ENCODE measurements at regions not wholly inside any gene's neighbourhood (a gene's known extent, or its start where the extent isn't known, plus 50 kb on each side); places are given as distances from the start of the nearest gene placed in this dataset.
A peak's percentile ranks its signal among the peaks of the same experiment; 100 is the strongest.
"Not testable (repeated sequence)": the region's sequence is repeated elsewhere in the genome, so short reads cannot be mapped to it uniquely, and the experiment has no call there.

GRCh38 chr11:3531280-3531679, 110.5 kb downstream of the ART5 start:
- H3K36me3 Mint-ChIP-seq (ENCODE audit: low read depth); H3K4me1 Mint-ChIP-seq: not testable (repeated sequence)
- peaks cover 14% of the 10 kb centered on the region for H3K9me3 Mint-ChIP-seq

GRCh38 chr11:3523567-3523966, 118.2 kb downstream of the ART5 start:
- H3K27ac Mint-ChIP-seq; ATAC-seq; H3K4me3 Mint-ChIP-seq; DNase-seq; H3K36me3 Mint-ChIP-seq (ENCODE audit: low read depth); H3K4me1 Mint-ChIP-seq: not testable (repeated sequence)
- Mint-ChIP-seq H3K27me3 (peaks cover 13% of the 10 kb centered on the region), H3K9me3 (peaks cover 14% of the 10 kb centered on the region)

More at GRCh38 chr11:3531280-3531679, 110.5 kb downstream of the ART5 start:
- not testable (repeated sequence) for H3K4me3 Mint-ChIP-seq, H3K27me3 Mint-ChIP-seq, DNase-seq, ATAC-seq, H3K27ac Mint-ChIP-seq

DNA sequence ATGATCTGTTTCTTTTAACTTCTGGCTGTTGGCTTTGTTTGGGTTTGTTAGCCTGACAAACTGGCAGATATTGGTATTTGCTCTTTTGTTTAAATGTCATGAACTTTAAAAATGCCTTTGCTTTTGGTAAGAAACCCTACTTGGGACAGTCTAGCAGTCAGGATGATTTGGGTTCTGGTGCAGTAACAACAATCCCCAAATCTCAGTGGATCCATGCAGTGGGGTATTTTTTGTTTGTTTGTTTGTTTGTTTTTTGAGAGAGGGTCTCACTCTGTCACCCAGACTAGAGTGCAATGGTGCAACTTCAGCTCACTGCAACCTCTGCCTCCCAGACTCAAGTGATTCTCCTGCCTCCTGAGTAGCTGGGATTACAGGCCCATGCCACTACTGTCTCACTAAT, 120.9 kb downstream of the ART5 start:
- H3K36me3 Mint-ChIP-seq (ENCODE audit: low read depth); DNase-seq; H3K4me3 Mint-ChIP-seq; H3K4me1 Mint-ChIP-seq; ATAC-seq; H3K27ac Mint-ChIP-seq: not testable (repeated sequence)
- peaks cover 14% of the 10 kb centered on the region for H3K9me3 Mint-ChIP-seq
- peaks cover 13% of the 10 kb centered on the region for H3K27me3 Mint-ChIP-seq

DNA sequence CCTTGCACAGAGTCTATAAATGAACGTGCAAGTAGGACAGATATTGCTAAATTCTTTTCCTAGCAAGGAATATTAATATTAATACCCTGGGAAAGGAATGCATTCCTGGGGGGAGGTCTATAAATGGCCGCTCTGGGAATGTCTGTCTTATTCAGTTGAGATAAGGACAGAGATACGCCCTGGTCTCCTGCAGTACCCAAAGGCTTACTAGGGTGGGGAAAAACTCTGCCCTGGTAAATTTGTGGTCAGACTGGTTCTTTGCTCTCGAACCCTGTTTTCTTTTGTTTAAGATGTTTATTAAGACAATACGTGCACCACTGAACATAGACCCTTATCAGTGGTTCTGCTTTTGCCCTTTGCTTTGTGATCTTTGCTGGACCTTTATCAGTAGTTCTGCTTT, 122.0 kb downstream of the ART5 start:
- H3K4me1 Mint-ChIP-seq; H3K27ac Mint-ChIP-seq; DNase-seq; ATAC-seq; H3K36me3 Mint-ChIP-seq (ENCODE audit: low read depth); H3K4me3 Mint-ChIP-seq: not testable (repeated sequence)
- Mint-ChIP-seq H3K27me3 (peaks cover 13% of the 10 kb centered on the region), H3K9me3 (peaks cover 14% of the 10 kb centered on the region)

GRCh38 chr11:3516934-3517567, 124.7 kb downstream of the ART5 start:
- not testable (repeated sequence) for DNase-seq; H3K4me3 Mint-ChIP-seq; H3K4me1 Mint-ChIP-seq; H3K36me3 Mint-ChIP-seq (ENCODE audit: low read depth); ATAC-seq; H3K27me3 Mint-ChIP-seq; H3K27ac Mint-ChIP-seq
- H3K9me3 Mint-ChIP-seq = peaks cover 14% of the 10 kb centered on the region

DNA sequence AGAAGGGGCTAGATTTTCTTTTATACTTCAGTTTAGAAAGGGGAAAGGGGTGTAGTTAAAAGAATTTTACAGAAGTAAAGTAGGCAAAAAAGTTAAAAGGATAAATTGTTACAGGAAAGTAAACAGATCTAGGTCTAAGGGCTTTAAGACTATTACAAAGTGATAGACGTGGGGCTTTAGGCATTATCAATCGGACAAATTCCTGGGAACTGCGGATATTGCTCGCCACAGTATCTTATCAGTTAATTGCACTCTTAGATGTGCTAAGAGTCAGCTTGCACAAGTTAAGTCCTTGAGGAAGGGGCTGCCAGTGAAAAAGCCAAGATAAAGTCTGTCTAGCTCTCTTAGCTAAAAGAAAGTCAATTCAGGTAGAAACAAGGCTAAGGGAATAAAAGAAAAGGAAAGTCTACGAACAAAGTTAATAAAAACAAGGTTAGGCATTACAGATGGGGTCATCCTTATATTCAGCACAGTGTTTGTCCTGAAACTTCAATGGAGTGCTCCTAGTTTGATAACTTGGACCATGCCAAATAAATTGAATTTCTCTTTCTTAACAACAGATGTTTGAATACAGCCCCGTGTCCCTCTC, 125.4 kb downstream of the ART5 start:
- Mint-ChIP-seq H3K4me1 (peaks cover 13% of the 10 kb centered on the region), H3K9me3 (peaks cover 14% of the 10 kb centered on the region)
- not testable (repeated sequence) for ATAC-seq; H3K27me3 Mint-ChIP-seq; H3K36me3 Mint-ChIP-seq (ENCODE audit: low read depth); H3K27ac Mint-ChIP-seq; H3K4me3 Mint-ChIP-seq; DNase-seq

DNA sequence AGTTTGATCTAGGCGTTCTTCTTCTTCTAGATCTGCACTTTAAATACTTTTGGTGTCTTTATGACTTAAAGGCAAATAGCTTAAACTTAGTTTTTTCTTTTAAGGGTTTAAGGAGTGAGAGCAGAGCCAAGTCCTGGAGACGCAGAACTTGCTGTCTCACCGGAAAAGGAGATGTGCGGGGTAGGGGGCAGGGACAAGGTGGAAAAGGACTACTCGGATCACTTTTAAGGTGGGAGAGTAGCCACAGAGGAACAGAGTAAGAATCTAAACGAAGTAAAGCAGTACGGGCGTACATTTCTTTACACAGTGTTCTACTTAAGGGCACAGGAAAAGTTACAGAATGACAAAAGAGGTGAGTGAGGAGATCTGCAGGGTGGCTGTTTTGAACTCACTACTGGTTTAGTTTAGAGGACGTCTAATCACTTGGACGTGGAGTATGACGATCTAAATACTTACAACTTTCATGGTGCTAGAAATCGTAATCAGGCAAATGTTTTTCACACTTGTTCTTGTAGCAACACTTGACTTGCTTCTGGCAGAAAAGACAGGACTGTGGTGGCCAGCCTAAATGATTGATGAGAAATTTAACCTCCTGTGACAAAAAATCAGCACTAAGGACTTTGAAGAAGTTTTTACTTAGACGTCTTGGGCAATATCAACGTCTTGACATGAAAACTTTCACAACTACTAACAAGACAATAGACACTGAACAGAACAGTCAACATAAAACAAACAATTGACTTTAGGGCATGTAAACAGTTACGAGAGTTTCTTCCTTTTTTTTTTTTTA, 127.0 kb downstream of the ART5 start:
- DNase-seq; H3K36me3 Mint-ChIP-seq (ENCODE audit: low read depth); H3K9me3 Mint-ChIP-seq; H3K27me3 Mint-ChIP-seq; H3K4me3 Mint-ChIP-seq; ATAC-seq; H3K27ac Mint-ChIP-seq: not testable (repeated sequence)
- H3K4me1 Mint-ChIP-seq = peaks cover 13% of the 10 kb centered on the region

GRCh38 chr11:3513311-3513710, 128.5 kb downstream of the ART5 start:
- H3K27me3 Mint-ChIP-seq; H3K9me3 Mint-ChIP-seq; ATAC-seq; H3K27ac Mint-ChIP-seq; DNase-seq; H3K4me3 Mint-ChIP-seq; H3K36me3 Mint-ChIP-seq (ENCODE audit: low read depth): not testable (repeated sequence)
- H3K4me1 Mint-ChIP-seq = peaks cover 13% of the 10 kb centered on the region

- not testable (repeated sequence) for H3K4me3 Mint-ChIP-seq; H3K27me3 Mint-ChIP-seq; ATAC-seq; H3K36me3 Mint-ChIP-seq (ENCODE audit: low read depth); H3K9me3 Mint-ChIP-seq; DNase-seq; H3K27ac Mint-ChIP-seq
- H3K4me1 Mint-ChIP-seq = peaks cover 13% of the 10 kb centered on the region
Observed at GRCh38 chr11:3512751-3513150, 129.0 kb downstream of the ART5 start.

DNA sequence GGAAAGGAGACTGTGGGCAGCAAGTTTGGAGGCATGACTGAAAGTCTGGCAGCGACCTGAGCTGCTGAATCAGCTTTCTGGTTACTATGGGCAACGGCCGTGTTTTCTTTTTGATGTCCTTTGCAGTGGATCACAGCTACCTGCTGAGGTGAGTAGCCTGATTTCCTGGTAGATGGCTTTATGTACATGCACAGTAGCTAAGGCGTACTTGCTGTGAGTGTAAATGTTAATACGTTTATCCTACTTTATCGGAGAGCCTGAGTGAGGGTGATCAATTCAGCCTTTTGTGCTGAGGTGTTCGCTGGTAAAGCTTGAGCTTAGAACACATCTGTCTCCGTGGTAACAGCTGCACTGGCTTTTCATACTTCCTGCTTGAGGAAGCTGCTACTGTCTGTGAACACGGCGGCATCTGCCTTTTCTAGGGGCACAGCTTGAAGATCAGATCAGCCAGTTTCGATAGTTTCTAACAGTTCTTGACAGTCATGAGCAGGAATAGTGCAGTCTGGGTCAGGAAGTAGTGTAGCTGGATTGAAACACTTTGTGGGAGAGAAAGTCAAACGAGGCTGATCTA, 129.6 kb downstream of the ART5 start:
- not testable (repeated sequence) for H3K4me3 Mint-ChIP-seq; H3K27me3 Mint-ChIP-seq; H3K36me3 Mint-ChIP-seq (ENCODE audit: low read depth); DNase-seq; ATAC-seq; H3K9me3 Mint-ChIP-seq
- Mint-ChIP-seq H3K4me1 (peaks cover 13% of the 10 kb centered on the region), H3K27ac (peak overlapping the region; percentile 50)

- H3K4me3 Mint-ChIP-seq = not testable (repeated sequence)
Observed at GRCh38 chr11:3511416-3512132, 130.2 kb downstream of the ART5 start.

GRCh38 chr11:3509563-3509962, 130.6 kb upstream of the ZNF195 start:
- ATAC-seq; H3K27ac Mint-ChIP-seq; DNase-seq; H3K9me3 Mint-ChIP-seq; H3K4me3 Mint-ChIP-seq; H3K27me3 Mint-ChIP-seq; H3K36me3 Mint-ChIP-seq (ENCODE audit: low read depth): not testable (repeated sequence)
- peaks cover 19% of the 10 kb centered on the region for H3K4me1 Mint-ChIP-seq

More at GRCh38 chr11:3511416-3512132, 130.2 kb downstream of the ART5 start:
- H3K9me3 Mint-ChIP-seq; ATAC-seq; H3K36me3 Mint-ChIP-seq (ENCODE audit: low read depth); H3K27me3 Mint-ChIP-seq; DNase-seq: not testable (repeated sequence)
- Mint-ChIP-seq H3K4me1 (peaks cover 13% of the 10 kb centered on the region), H3K27ac (peak overlapping the region; percentile 50)

- H3K4me1 Mint-ChIP-seq; DNase-seq; H3K36me3 Mint-ChIP-seq (ENCODE audit: low read depth); H3K4me3 Mint-ChIP-seq; H3K27ac Mint-ChIP-seq; H3K27me3 Mint-ChIP-seq; ATAC-seq; H3K9me3 Mint-ChIP-seq: not testable (repeated sequence)
Observed at GRCh38 chr11:3499198-3499597, 120.3 kb upstream of the ZNF195 start.

GRCh38 chr11:3498356-3498755, 119.4 kb upstream of the ZNF195 start:
- ATAC-seq; H3K27me3 Mint-ChIP-seq; H3K9me3 Mint-ChIP-seq; H3K36me3 Mint-ChIP-seq (ENCODE audit: low read depth); H3K4me3 Mint-ChIP-seq; H3K27ac Mint-ChIP-seq; DNase-seq; H3K4me1 Mint-ChIP-seq: not testable (repeated sequence)

All from activated naive CD8-positive, alpha-beta T cell treated with anti-CD3 and anti-CD28 coated beads, Interleukin-2, amount 50 U/mL, for 24 hours (primary cell).